ENCODE measurements at regions not wholly inside any gene's neighbourhood (a gene's known extent, or its start where the extent isn't known, plus 50 kb on each side); places are given as distances from the start of the nearest gene placed in this dataset.
"Not testable (repeated sequence)": the region's sequence is repeated elsewhere in the genome, so short reads cannot be mapped to it uniquely, and the experiment has no call there.

GRCh38 chr3:140752499-140752898 lies 74.6 kb downstream of the TRIM42 start:
- no peak for DNase-seq (ENCODE audit: low spot score)

GRCh38 chr3:140753865-140754754 lies 76.2 kb downstream of the TRIM42 start:
- no peak for DNase-seq (ENCODE audit: low spot score)

- DNase-seq (ENCODE audit: low spot score), result no peak
These were observed 77.1 kb downstream of the TRIM42 start for GRCh38 chr3:140754936-140755335.

GRCh38 chr3:140756240-140757016 lies 78.6 kb downstream of the TRIM42 start:
- DNase-seq (ENCODE audit: low spot score), result no peak

- DNase-seq (ENCODE audit: low spot score), result no peak
These were observed 81.1 kb downstream of the TRIM42 start for GRCh38 chr3:140758791-140759444.

- no peak for DNase-seq (ENCODE audit: low spot score)
These were observed 82.6 kb downstream of the TRIM42 start for GRCh38 chr3:140760324-140761075.

GRCh38 chr3:140761076-140761639 lies 83.3 kb downstream of the TRIM42 start:
- no peak for DNase-seq (ENCODE audit: low spot score)

- no peak for DNase-seq (ENCODE audit: low spot score)
These were observed 84.9 kb downstream of the TRIM42 start for GRCh38 chr3:140762746-140763145.

GRCh38 chr3:140763532-140763931 lies 85.7 kb downstream of the TRIM42 start:
- DNase-seq (ENCODE audit: low spot score), result no peak

- DNase-seq (ENCODE audit: low spot score), result no peak
These were observed 87.4 kb downstream of the TRIM42 start for GRCh38 chr3:140765246-140765645.

GRCh38 chr3:140766465-140766864 lies 88.6 kb downstream of the TRIM42 start:
- DNase-seq (ENCODE audit: low spot score), result no peak

GRCh38 chr3:140767566-140767965 lies 89.7 kb downstream of the TRIM42 start:
- no peak for DNase-seq (ENCODE audit: low spot score)

GRCh38 chr3:140768941-140769340 lies 91.1 kb downstream of the TRIM42 start:
- no peak for DNase-seq (ENCODE audit: low spot score)

- no peak for DNase-seq (ENCODE audit: low spot score)
These were observed 92.1 kb downstream of the TRIM42 start for GRCh38 chr3:140769951-140770350.

- no peak for DNase-seq (ENCODE audit: low spot score)
These were observed 93.3 kb downstream of the TRIM42 start for GRCh38 chr3:140770977-140771667.

- no peak for DNase-seq (ENCODE audit: low spot score)
These were observed 99.9 kb downstream of the TRIM42 start for GRCh38 chr3:140777631-140778233.

GRCh38 chr3:140791368-140791767 lies 113.5 kb downstream of the TRIM42 start:
- DNase-seq (ENCODE audit: low spot score), result no peak

GRCh38 chr3:140794507-140794906 lies 116.6 kb downstream of the TRIM42 start:
- no peak for DNase-seq (ENCODE audit: low spot score)

- not testable (repeated sequence) for DNase-seq (ENCODE audit: low spot score)
These were observed 125.0 kb downstream of the TRIM42 start for GRCh38 chr3:140802898-140803297.

- no peak for DNase-seq (ENCODE audit: low spot score)
These were observed 131.5 kb downstream of the TRIM42 start for GRCh38 chr3:140809316-140809715.
